ENCODE measurements at regions not wholly inside any gene's neighbourhood (a gene's known extent, or its start where the extent isn't known, plus 50 kb on each side); places are given as distances from the start of the nearest gene placed in this dataset.

DNA sequence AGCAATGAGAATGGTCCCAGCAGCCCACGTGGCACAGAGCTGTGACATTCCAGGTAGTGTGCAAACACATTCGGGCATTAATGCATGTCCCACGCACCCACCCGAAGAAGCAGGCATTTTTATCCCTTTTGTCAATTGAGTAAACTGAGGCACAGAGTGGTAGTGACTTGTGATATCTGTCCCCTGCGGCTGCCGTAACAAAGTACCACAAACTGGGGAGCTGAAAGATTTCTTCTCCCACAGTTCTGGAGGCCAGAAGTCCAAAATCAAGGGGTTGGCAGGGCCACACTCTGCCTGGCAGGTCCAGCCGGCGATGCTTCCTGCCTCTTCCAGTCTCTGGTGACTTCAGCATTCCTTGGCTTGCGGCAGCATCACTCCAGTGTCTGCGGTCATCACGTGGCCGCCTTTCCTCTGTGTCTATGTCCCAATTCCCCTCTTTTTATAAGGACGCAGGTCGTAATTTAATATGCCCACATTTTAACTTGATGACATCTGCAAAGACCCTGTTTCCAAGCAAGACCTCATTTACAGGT, 221.9 kb upstream of the GSE1 start:
- no peak for TF ChIP-seq FOXP2 (optimal IDR thresholded peaks at IDR 0.05; ENCODE audit: borderline replicate concordance, extremely low read depth, extremely low read length, insufficient read depth)
- TF ChIP-seq TAF1 (IDR thresholded peaks at IDR 0.05; ENCODE audit: borderline replicate concordance, insufficient read depth, low read length), result no peak
- no peak for TF ChIP-seq SIN3A (IDR thresholded peaks at IDR 0.05; ENCODE audit: borderline replicate concordance, insufficient read depth, low read length)
- TF ChIP-seq POLR2AphosphoS5 (IDR thresholded peaks at IDR 0.05; ENCODE audit: low read depth, low read length), result no peak
- TF ChIP-seq, protein P1, sequence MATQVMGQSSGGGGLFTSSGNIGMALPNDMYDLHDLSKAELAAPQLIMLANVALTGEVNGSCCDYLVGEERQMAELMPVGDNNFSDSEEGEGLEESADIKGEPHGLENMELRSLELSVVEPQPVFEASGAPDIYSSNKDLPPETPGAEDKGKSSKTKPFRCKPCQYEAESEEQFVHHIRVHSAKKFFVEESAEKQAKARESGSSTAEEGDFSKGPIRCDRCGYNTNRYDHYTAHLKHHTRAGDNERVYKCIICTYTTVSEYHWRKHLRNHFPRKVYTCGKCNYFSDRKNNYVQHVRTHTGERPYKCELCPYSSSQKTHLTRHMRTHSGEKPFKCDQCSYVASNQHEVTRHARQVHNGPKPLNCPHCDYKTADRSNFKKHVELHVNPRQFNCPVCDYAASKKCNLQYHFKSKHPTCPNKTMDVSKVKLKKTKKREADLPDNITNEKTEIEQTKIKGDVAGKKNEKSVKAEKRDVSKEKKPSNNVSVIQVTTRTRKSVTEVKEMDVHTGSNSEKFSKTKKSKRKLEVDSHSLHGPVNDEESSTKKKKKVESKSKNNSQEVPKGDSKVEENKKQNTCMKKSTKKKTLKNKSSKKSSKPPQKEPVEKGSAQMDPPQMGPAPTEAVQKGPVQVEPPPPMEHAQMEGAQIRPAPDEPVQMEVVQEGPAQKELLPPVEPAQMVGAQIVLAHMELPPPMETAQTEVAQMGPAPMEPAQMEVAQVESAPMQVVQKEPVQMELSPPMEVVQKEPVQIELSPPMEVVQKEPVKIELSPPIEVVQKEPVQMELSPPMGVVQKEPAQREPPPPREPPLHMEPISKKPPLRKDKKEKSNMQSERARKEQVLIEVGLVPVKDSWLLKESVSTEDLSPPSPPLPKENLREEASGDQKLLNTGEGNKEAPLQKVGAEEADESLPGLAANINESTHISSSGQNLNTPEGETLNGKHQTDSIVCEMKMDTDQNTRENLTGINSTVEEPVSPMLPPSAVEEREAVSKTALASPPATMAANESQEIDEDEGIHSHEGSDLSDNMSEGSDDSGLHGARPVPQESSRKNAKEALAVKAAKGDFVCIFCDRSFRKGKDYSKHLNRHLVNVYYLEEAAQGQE (IDR thresholded peaks at IDR 0.05; ENCODE audit: insufficient read depth in 1 of 2, low read depth in 2 of 2, low read length in 2 of 2), result no peak

DNA sequence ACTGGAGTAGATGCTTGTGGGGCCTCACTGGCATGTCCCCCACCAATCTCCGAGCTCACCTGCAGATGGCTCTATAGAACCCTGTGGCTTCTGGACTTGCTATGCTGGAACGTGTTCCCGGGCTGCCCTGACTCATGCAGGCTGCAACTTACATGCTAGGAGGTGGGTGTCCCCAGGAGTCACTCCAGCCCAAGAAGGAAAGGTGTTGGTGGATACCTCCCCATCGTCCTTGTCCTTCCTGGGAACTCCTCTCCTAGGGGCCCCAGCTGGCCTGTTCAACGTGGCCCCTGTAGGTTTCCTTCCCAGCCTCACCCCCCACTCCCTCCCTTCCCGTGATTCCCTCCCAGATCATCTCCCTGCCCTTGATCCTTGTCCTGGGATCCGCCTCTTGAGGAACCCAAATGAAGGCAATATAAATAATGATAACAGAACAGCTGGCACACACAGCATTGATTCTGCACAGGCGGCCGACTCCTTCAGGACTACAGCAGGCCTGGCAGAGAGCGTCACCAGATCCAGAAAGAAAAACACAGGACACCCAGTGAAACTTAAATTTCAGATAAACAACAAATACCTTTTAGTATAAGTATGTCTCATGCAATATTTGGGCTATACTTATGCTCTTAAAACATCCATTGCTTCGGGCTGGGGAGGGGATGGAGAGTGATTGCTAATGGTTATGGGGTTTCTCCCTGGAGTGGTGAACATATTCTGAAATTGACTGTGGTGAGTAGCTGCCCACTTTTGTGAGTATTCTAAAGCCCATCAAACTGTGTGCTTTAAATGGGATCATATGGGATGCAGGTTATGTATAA, 221.1 kb upstream of the GSE1 start:
- TF ChIP-seq POLR2AphosphoS5 (IDR thresholded peaks at IDR 0.05; ENCODE audit: low read depth, low read length) (no peak), TAF1 (IDR thresholded peaks at IDR 0.05; ENCODE audit: borderline replicate concordance, insufficient read depth, low read length) (no peak), FOXP2 (optimal IDR thresholded peaks at IDR 0.05; ENCODE audit: borderline replicate concordance, extremely low read depth, extremely low read length, insufficient read depth) (no peak), SIN3A (IDR thresholded peaks at IDR 0.05; ENCODE audit: borderline replicate concordance, insufficient read depth, low read length) (no peak)
- TF ChIP-seq, protein P1 (IDR thresholded peaks at IDR 0.05; ENCODE audit: insufficient read depth in 1 of 2, low read depth in 2 of 2, low read length in 2 of 2), result no peak

- TF ChIP-seq, protein P1 (IDR thresholded peaks at IDR 0.05; ENCODE audit: insufficient read depth in 1 of 2, low read depth in 2 of 2, low read length in 2 of 2), result no peak
- TF ChIP-seq FOXP2 (optimal IDR thresholded peaks at IDR 0.05; ENCODE audit: borderline replicate concordance, extremely low read depth, extremely low read length, insufficient read depth) (no peak), TAF1 (IDR thresholded peaks at IDR 0.05; ENCODE audit: borderline replicate concordance, insufficient read depth, low read length) (no peak), POLR2AphosphoS5 (IDR thresholded peaks at IDR 0.05; ENCODE audit: low read depth, low read length) (no peak), SIN3A (IDR thresholded peaks at IDR 0.05; ENCODE audit: borderline replicate concordance, insufficient read depth, low read length) (no peak)
These were observed 220.1 kb upstream of the GSE1 start for GRCh38 chr16:85392756-85393673.

DNA sequence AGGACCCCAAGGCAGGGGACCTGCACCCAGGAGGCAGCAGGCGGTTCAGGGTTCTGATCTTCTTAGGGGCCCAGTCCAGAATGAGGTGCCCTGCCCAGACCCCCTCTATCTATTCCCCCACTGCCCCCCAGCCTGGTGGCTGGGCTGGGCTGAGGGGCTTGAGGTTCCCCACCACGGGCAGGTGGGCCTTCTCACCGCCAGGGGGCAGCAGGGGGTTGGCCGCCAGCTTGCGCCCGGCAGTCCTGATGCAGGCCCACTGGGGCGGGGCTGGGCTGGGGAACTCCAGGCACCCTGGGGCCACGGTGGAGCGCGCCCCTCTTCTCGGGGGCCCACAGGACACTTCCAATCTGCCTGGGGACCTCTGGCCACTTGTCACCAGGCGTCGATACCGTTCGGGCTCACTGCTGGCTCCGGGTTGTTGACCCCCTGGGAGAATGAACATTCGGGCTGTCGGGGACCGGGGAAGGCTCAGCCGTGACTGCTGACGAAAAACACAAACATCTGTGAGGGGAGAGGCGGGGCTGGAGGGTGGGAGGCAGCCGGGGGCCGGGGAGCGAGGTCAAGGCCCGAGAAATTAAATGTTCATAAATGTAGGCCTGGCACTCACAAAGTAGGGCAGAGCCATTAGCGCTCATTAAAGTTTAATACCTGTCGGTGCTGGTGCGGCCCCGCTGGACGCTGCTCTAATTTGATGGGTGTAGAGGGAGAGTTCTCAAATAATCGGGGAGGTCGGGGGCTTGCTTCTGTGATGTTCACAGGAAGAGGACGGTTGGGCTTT, 219.3 kb upstream of the GSE1 start:
- no peak for TF ChIP-seq FOXP2 (optimal IDR thresholded peaks at IDR 0.05; ENCODE audit: borderline replicate concordance, extremely low read depth, extremely low read length, insufficient read depth)
- no peak for TF ChIP-seq SIN3A (IDR thresholded peaks at IDR 0.05; ENCODE audit: borderline replicate concordance, insufficient read depth, low read length)
- no peak for TF ChIP-seq TAF1 (IDR thresholded peaks at IDR 0.05; ENCODE audit: borderline replicate concordance, insufficient read depth, low read length)
- no peak for TF ChIP-seq POLR2AphosphoS5 (IDR thresholded peaks at IDR 0.05; ENCODE audit: low read depth, low read length)
- TF ChIP-seq, protein P1 (IDR thresholded peaks at IDR 0.05; ENCODE audit: insufficient read depth in 1 of 2, low read depth in 2 of 2, low read length in 2 of 2), result no peak
